ENCODE measurements at regions not wholly inside any gene's neighbourhood (a gene's known extent, or its start where the extent isn't known, plus 50 kb on each side); places are given as distances from the start of the nearest gene placed in this dataset.
A peak's percentile ranks its signal among the peaks of the same experiment; 100 is the strongest.

- POLR2A ChIA-PET, result no interaction called here
Measured at GRCh38 chr10:57706576-57707299, 561.0 kb downstream of the IPMK start.

GRCh38 chr10:57706016-57706415 lies 561.7 kb downstream of the IPMK start:
- POLR2A ChIA-PET, result no interaction called here

More at GRCh38 chr10:57706576-57707299, 561.0 kb downstream of the IPMK start:
- Histone ChIP-seq H3K36me3 (ENCODE audit: control insufficient read depth, insufficient read depth, low read length) (no peaks in the 10 kb centered on the region), H3K27me3 (ENCODE audit: control insufficient read depth, insufficient read depth, low read length) (no peaks in the 10 kb centered on the region), H3K4me3 (ENCODE audit: low read depth, low read length) (no peak overlapping the region)
- no peak for TF ChIP-seq CTCF (IDR thresholded peaks at IDR 0.05; ENCODE audit: insufficient read depth, low read depth, low read length)
- CTCF ChIA-PET, result interaction anchor here (1.1 to 2.0 kb wide), 2 partner anchors 9 to 361 kb away, joined by 3 to 6 read pairs; no protein-coding TSS in a partner anchor
- DNase-seq (ENCODE audit: low read depth), result no peak

GRCh38 chr10:57699944-57700343 lies 567.8 kb downstream of the IPMK start:
- CTCF ChIA-PET, result interaction anchor here (0.8 kb wide), 1 partner anchor 42 kb away, joined by 3 read pairs; no protein-coding TSS in a partner anchor
- H3K4me3 ChIP-seq (ENCODE audit: low read depth, low read length), result no peak overlapping the region
- TF ChIP-seq CTCF (IDR thresholded peaks at IDR 0.05; ENCODE audit: insufficient read depth, low read depth, low read length), result no peak
- no peaks in the 10 kb centered on the region for H3K27me3 ChIP-seq (ENCODE audit: control insufficient read depth, insufficient read depth, low read length)
- DNase-seq (ENCODE audit: low read depth), result no peak
- H3K36me3 ChIP-seq (ENCODE audit: control insufficient read depth, insufficient read depth, low read length), result no peaks in the 10 kb centered on the region
- POLR2A ChIA-PET, result no interaction called here

More at GRCh38 chr10:57706016-57706415, 561.7 kb downstream of the IPMK start:
- CTCF ChIA-PET, result interaction anchor here (0.8 to 2.0 kb wide), 3 partner anchors 9 to 361 kb away, joined by 3 to 6 read pairs (median 3); no protein-coding TSS in a partner anchor
- TF ChIP-seq CTCF (IDR thresholded peaks at IDR 0.05; ENCODE audit: insufficient read depth, low read depth, low read length), result no peak
- Histone ChIP-seq H3K4me3 (ENCODE audit: low read depth, low read length) (no peak overlapping the region), H3K27me3 (ENCODE audit: control insufficient read depth, insufficient read depth, low read length) (no peaks in the 10 kb centered on the region), H3K36me3 (ENCODE audit: control insufficient read depth, insufficient read depth, low read length) (no peaks in the 10 kb centered on the region)
- DNase-seq (ENCODE audit: low read depth), result no peak

- H3K36me3 ChIP-seq (ENCODE audit: control insufficient read depth, insufficient read depth, low read length), result no peaks in the 10 kb centered on the region
- peak; percentile 87 for DNase-seq (ENCODE audit: low read depth)
- no peak for TF ChIP-seq CTCF (IDR thresholded peaks at IDR 0.05; ENCODE audit: insufficient read depth, low read depth, low read length)
- CTCF ChIA-PET, result no interaction called here
- H3K4me3 ChIP-seq (ENCODE audit: low read depth, low read length), result no peak overlapping the region
- POLR2A ChIA-PET, result interaction anchor here (0.6 kb wide), 2 partner anchors 10 to 22 kb away, joined by 3 to 4 read pairs; no protein-coding TSS in a partner anchor
- no peaks in the 10 kb centered on the region for H3K27me3 ChIP-seq (ENCODE audit: control insufficient read depth, insufficient read depth, low read length)
Measured at GRCh38 chr10:57696641-57697040, 571.1 kb downstream of the IPMK start.

GRCh38 chr10:57694956-57695608 lies 572.6 kb downstream of the IPMK start:
- H3K27me3 ChIP-seq (ENCODE audit: control insufficient read depth, insufficient read depth, low read length), result no peaks in the 10 kb centered on the region
- ChIA-PET POLR2A (interaction anchor here (0.6 kb wide), 1 partner anchor 1239 kb away, joined by 3 read pairs; no protein-coding TSS in a partner anchor), CTCF (no interaction called here)
- no peaks in the 10 kb centered on the region for H3K36me3 ChIP-seq (ENCODE audit: control insufficient read depth, insufficient read depth, low read length)
- no peak overlapping the region for H3K4me3 ChIP-seq (ENCODE audit: low read depth, low read length)
- no peak for DNase-seq (ENCODE audit: low read depth)
- no peak for TF ChIP-seq CTCF (IDR thresholded peaks at IDR 0.05; ENCODE audit: insufficient read depth, low read depth, low read length)
